Panc1 (cell line): ENCODE measurements at regions not wholly inside any gene's neighbourhood (a gene's known extent, or its start where the extent isn't known, plus 50 kb on each side); places are given as distances from the start of the nearest gene placed in this dataset.

Source experiments
- ATAC-seq: fragments of 200-7000 bp; cut with Tn5 transposase; 2 replicates; pipeline ENCODE4 v1.9.1; 2020; ENCODE audit warnings: mild to moderate bottlenecking, moderate library complexity
- BruUV-seq: library from RNA; stranded (reverse); fragments of 400-500 nt; replicated peaks from 2 replicates; lab custom pipeline; 2021; lab: Mats Ljungman, UMichigan
- CTCF ChIA-PET: fragments of 300-600 bp; sonication (Branson Sonifier 250); formaldehyde crosslinking; loops from one replicate; lab custom pipeline; 2022; ENCODE audit warnings: antibody characterized with exemption; lab: Charles Lee
- POLR2A ChIA-PET: fragments of 300-600 bp; sonication (Branson Sonifier 250); formaldehyde crosslinking; loops from one replicate; lab custom pipeline; 2022; ENCODE audit warnings: antibody characterized with exemption; lab: Charles Lee
- DNase-seq: peaks from one replicate; pipeline ENCODE4 v3.0.0-alpha.2; 2010; ENCODE audit warnings: low read depth, low spot score
- H3K27ac ChIP-seq: 2 replicates; pipeline ENCODE4 v1.5.1; 2011; ENCODE audit warnings: mild to moderate bottlenecking, low read length, inconsistent platforms
- H3K27me3 ChIP-seq: fragments of 200-500 bp; sonication (Bioruptor generic); 2 replicates; pipeline ENCODE4 v1.6.0; 2014; ENCODE audit warnings: low read length, inconsistent platforms; ENCODE audit not compliant: control insufficient read depth, insufficient read depth
- H3K36me3 ChIP-seq: fragments of 200-500 bp; sonication (Bioruptor generic); 2 replicates; pipeline ENCODE4 v1.5.1; 2014; ENCODE audit warnings: inconsistent platforms, mild to moderate bottlenecking, low read length, moderate library complexity; ENCODE audit not compliant: control insufficient read depth, insufficient read depth
- H3K4me1 ChIP-seq: 2 replicates; pipeline ENCODE4 v1.5.1; 2011; ENCODE audit warnings: inconsistent platforms, mild to moderate bottlenecking, low read length, moderate library complexity; ENCODE audit not compliant: control insufficient read depth, insufficient read depth
- H3K4me3 ChIP-seq, 2 experiments: 2 replicates each; pipeline ENCODE4 v1.5.1; 2011 to 2012; ENCODE audit warnings: low read depth in 2 of 2, low read length in 2 of 2, mild to moderate bottlenecking in 2 of 2, inconsistent platforms in 1 of 2, moderate library complexity in 1 of 2
- H3K9me3 ChIP-seq: fragments of 200-500 bp; sonication (Bioruptor generic); 2 replicates; pipeline ENCODE4 v1.5.1; 2014; ENCODE audit warnings: low read depth, mild to moderate bottlenecking, inconsistent platforms, low read length, moderate library complexity; ENCODE audit not compliant: control insufficient read depth, insufficient read depth
- CTCF ChIP-seq: fragments of 450-650 bp; IDR thresholded peaks from 2 replicates; pipeline ENCODE4 v1.5.1; 2017; ENCODE audit warnings: mild to moderate bottlenecking
- POLR2AphosphoS5 ChIP-seq: IDR thresholded peaks from 2 replicates; pipeline ENCODE4 v1.6.1; 2012; ENCODE audit warnings: mild to moderate bottlenecking, low read depth, low read length, moderate library complexity
- REST ChIP-seq, 2 experiments: IDR thresholded peaks; 2 replicates each; pipeline ENCODE4 v1.6.1; 2011 to 2012; ENCODE audit warnings: low read depth in 2 of 2, control low read depth in 1 of 2, low read length in 1 of 2, mild to moderate bottlenecking in 1 of 2, moderate library complexity in 1 of 2; ENCODE audit not compliant: insufficient read depth in 1 of 2
- SIN3A ChIP-seq: IDR thresholded peaks from 2 replicates; pipeline ENCODE4 v1.6.1; 2012; ENCODE audit warnings: low read depth, mild to moderate bottlenecking, low read length, moderate library complexity, borderline replicate concordance; ENCODE audit not compliant: insufficient read depth
- TCF7L2 ChIP-seq: IDR thresholded peaks from 2 replicates; pipeline ENCODE4 v1.6.1; 2011; ENCODE audit warnings: mild to moderate bottlenecking, low read depth, low read length, inconsistent platforms
- in situ Hi-C: cut with HindIII; loops from 2 replicates; pipeline ENCODE4 v1.10.0; 2016; ENCODE audit warnings: low sequenced_read_pairs, low pct_unique_long_range_greater_than_20kb
- intact Hi-C: fragments of 100-400 bp; cut with micrococcal nuclease; formaldehyde crosslinking; loops from one replicate; pipeline ENCODE4 v1.10.0; 2022; ENCODE audit not compliant: unreplicated experiment

- H3K27me3 ChIP-seq: no peaks in the 10 kb centered on the region
- DNase-seq: no peak
- no peak for TF ChIP-seq REST (IDR thresholded peaks at IDR 0.05; ENCODE audit: insufficient read depth in 1 of 2, low read depth in 2 of 2, low read length in 1 of 2)
- no peak for TF ChIP-seq TCF7L2
- no peak for TF ChIP-seq POLR2AphosphoS5
- TF ChIP-seq SIN3A: no peak
- TF ChIP-seq CTCF: no peak
- 0 out of 2 replicates have a peak, but pooled peaks cover 3% of the 10 kb centered on the region for H3K9me3 ChIP-seq
- ATAC-seq: no peak
- ChIA-PET POLR2A (interaction anchor here (0.7 kb wide), 1 partner anchor 207 kb away, joined by 3 read pairs; no protein-coding TSS in a partner anchor), CTCF (no interaction called here)
- BruUV-seq: no TSS peak
- in situ Hi-C loops: no loop called here
- H3K27ac ChIP-seq: no peak overlapping the region
- intact Hi-C loops: no loop called here
- H3K36me3 ChIP-seq: no peaks in the 10 kb centered on the region
- no peak overlapping the region for H3K4me3 ChIP-seq
- H3K4me1 ChIP-seq: no peaks in the 10 kb centered on the region
These were observed 76.5 kb upstream of the ADRB1 start for GRCh38 chr10:113967126-113967525.

GRCh38 chr10:113970641-113971040 lies 73.0 kb upstream of the ADRB1 start:
- H3K36me3 ChIP-seq: no peaks in the 10 kb centered on the region
- no peaks in the 10 kb centered on the region for H3K27me3 ChIP-seq
- TF ChIP-seq TCF7L2: no peak
- TF ChIP-seq SIN3A: no peak
- TF ChIP-seq POLR2AphosphoS5: no peak
- TF ChIP-seq REST (IDR thresholded peaks at IDR 0.05; ENCODE audit: insufficient read depth in 1 of 2, low read depth in 2 of 2, low read length in 1 of 2): no peak
- TF ChIP-seq CTCF: no peak
- ChIA-PET POLR2A (no interaction called here), CTCF (no interaction called here)
- no peak overlapping the region for H3K4me3 ChIP-seq
- intact Hi-C loops: no loop called here
- DNase-seq: no peak
- 0 out of 2 replicates have a peak, but pooled peaks cover 3% of the 10 kb centered on the region for H3K9me3 ChIP-seq
- ATAC-seq: no peak
- no TSS peak for BruUV-seq
- no peak overlapping the region for H3K27ac ChIP-seq
- H3K4me1 ChIP-seq: no peaks in the 10 kb centered on the region
- in situ Hi-C loops: no loop called here
